Activated naive CD8-positive, alpha-beta T cell treated with anti-CD3 and anti-CD28 coated beads, Interleukin-2, amount 50 U/mL, for 16 hours (primary cell): ENCODE measurements at regions not wholly inside any gene's neighbourhood (a gene's known extent, or its start where the extent isn't known, plus 50 kb on each side); places are given as distances from the start of the nearest gene placed in this dataset.

Experiments used
- DNase-seq: peaks from one replicate; pipeline ENCODE4 v3.0.0-alpha.2; 2020; ENCODE audit warnings: low read depth, low spot score

DNA sequence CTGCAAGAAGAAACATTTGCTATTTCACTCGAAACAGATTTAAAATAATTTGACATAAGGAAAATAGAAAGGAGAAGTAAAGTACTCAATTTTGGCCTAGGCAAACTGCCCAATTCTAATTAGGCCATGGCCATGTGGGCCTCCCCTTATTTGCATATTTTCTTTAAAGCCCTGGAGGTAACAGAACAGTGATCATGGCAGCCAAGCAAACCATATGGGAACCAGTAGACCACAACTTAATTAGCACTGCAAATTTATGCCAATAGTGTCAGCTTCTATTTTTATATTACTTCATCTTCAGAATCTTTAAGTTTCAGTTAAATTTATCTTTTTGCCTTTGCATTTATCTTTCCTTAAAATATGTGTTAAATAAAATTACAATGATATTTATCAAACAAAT, 63.3 kb upstream of the THSD7A start:
- no peak for DNase-seq

GRCh38 chr7:11896663-11897062, 64.7 kb upstream of the THSD7A start:
- DNase-seq: no peak

DNA sequence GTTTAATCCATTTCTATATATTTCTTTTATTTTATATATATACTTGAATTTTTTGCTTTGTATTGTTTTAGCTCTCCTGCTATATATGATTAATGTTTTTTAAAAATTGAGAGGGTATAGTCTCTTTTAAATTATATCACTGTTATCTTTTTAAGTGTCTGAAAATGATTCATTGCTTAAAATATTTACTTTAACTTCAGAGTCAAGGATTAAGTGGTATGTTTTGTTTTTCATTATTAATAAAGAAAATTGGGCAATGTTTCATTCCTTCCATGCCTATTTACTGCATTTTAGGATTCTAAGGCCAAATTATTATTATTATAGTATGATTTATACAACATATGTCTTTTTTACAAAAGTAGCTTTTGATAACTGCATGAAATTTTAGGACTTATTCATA, 67.2 kb upstream of the THSD7A start:
- no peak for DNase-seq

- DNase-seq: no peak
Measured at GRCh38 chr7:11910253-11910652, 78.3 kb upstream of the THSD7A start.

GRCh38 chr7:11911900-11912299, 79.9 kb upstream of the THSD7A start:
- no peak for DNase-seq

GRCh38 chr7:11914645-11915044, 82.6 kb upstream of the THSD7A start:
- no peak for DNase-seq

DNA sequence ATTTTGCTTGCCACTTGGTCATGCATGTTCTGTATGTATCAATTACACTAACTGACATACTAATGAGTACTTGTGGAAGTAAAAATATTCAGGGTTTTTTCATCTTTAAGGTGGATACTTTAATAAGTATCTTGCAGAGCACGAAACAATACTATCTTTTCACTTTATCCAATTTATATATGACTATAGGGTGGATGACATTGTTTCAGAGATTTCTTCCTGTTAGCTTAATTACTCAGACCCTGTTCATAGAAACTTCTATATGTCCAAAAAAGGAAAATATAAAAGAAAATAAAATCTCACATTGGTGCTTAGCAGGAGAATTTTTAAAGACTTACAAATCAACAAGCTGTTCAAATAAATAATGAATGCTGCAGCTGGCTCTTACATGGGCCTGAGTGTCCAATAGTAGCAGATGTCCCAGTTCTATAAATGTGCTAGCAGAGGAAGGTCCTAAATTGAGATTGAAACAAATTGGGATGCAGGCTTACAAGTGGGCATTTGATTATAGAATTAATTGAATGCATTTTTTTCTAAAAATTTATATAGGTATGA, 91.5 kb upstream of the THSD7A start:
- DNase-seq: no peak

GRCh38 chr7:11931307-11931706, 99.3 kb upstream of the THSD7A start:
- no peak for DNase-seq

GRCh38 chr7:11934796-11935195, 102.8 kb upstream of the THSD7A start:
- DNase-seq: no peak

- no peak for DNase-seq
Measured at GRCh38 chr7:11935905-11936304, 103.9 kb upstream of the THSD7A start.

DNA sequence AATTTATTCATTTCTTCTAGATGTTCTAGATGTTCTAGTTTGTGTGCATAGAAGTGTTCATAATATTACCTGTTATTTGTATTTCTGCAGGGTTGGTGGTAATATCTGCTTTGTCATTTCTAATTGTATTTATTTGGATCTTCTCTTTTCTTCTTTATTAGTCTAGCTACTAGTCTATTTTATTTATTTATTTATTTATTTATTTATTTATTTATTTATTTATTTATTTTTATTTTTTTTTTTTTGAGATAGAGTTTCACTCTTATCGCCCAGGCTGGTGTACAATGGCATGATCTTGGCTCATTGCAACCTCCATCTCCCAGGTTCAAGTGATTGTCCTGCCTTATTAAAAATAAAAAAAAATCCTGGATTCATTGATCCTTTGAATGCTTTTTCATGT, 114.8 kb upstream of the THSD7A start:
- DNase-seq: no peak

DNA sequence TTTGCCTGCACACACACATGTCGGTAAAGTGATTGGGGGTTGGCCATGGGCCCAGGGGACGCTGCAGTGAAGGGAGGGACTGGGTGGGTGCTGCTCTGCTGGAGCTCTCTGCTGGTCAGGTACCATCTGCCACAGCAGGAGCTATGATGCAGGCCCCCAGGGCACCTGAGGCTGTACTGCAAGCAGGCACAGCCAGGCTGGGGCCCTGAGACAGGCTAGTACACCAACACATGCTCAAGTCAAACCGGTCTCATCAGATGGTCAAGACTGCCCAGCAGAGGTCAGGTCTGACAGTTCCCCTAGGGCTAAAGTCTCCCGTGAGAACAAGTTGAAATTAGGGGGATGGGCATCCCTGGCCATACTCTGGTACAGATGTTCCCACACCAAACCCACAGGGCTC, 118.3 kb upstream of the THSD7A start:
- no peak for DNase-seq

DNA sequence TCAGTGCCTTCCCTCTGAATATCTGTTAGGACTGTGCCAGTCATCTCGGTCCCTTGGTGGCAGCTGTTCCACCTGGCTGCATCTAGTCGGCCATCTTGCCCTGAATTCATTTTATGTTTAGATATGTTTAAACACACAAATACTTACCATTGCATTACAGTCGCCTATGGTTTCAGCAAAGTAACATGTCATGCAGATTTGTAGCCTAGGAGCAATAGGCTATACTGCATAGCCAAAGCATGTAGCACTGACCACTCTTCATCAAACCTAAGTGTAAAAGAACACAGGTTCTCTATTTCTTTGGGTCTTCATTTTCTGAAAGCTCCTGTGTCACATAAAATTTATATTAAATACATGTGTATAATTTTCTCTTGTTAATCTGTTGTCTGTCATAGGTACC, 118.9 kb upstream of the THSD7A start:
- DNase-seq: no peak

DNA sequence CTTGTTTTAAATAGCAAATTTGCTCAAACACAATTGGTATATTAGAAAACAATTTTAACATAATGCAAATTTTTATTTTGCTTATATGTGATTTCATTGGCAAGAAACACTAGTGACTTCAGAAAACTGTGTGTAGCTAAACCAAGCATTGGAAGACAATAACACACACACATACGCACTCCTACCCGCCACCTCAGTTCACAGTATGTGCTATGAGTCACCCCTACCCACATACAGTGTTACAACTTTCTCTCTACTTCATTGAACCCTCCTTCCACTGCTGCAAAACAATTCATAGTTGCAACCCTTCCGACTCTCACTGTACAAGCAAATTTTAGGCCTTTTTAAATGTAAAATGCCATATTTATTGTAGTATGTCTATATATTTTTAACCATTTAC, 119.9 kb upstream of the THSD7A start:
- no peak for DNase-seq

DNA sequence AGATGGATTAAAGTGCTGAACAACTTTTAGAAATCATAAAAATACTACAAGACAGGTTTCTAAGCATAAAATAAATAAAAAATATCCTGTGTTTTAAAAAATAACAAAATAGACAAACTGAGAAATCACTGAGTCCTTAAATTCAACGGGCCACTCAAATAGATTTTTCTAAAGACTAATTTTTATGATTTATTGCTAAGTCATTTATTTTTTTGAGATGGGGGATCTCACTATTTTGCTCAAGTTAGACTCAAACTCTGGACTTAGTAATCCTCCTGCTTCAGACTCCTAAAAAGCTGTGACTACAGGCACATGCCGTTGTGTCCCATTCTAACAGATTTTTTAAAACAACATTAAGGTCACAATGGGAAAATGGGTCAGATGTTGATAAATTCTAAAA, 121.0 kb upstream of the THSD7A start:
- no peak for DNase-seq

DNA sequence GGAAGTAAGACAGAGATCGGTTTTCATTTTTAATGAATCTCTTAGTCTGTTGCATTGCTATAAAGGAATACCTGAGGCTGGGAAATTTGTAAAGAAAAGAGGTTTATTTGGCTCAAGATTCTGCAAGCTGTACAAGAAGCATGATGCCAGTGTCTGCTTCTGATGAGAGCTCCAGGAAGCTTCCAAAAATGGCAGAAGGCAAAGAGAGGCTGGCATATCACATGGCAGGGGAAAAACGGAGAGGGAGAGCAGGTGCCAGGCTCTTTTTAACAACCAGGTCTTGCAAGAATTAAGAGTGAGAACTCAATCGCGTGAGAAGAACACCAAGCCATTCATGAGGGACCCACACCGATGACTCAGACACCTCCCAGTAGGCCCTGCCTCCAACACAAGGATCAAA, 125.0 kb upstream of the THSD7A start:
- no peak for DNase-seq

DNA sequence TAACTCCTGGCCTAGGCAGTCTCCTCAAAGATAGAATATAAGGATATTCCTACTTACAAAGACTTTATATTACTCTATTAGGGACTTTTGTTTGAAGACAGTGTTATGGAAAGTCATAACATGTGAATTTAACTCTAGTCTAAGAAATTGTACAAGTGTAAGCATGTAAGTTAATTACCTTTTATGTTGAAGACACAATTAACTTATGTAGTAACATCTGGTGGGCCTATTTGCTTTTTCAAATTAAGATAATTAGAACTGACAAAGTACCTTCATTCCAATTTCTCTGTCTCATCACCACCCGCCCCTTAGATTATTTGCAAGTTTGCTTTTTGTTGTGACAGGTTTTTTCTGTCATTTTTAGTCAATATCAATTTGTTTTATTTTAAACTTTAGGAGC, 126.0 kb upstream of the THSD7A start:
- DNase-seq: no peak

DNA sequence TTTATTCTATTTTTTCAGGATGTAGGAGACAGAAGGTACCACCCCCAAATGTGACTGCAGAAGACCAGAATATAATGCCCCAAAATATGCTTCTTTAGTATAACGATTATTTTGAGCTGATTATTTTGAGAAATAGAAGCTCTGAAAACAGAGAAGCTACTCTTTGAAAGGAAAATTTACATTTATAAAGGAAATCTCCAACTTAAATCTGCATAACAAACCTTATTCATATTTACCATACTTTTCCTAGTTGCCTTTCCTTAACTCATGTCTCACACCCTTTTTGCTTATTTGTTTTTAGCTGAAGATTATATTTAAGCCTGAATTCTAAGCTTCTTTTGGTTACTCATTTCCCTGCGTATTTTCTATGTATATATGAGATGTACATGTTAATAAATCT, 127.1 kb upstream of the THSD7A start:
- no peak for DNase-seq

DNA sequence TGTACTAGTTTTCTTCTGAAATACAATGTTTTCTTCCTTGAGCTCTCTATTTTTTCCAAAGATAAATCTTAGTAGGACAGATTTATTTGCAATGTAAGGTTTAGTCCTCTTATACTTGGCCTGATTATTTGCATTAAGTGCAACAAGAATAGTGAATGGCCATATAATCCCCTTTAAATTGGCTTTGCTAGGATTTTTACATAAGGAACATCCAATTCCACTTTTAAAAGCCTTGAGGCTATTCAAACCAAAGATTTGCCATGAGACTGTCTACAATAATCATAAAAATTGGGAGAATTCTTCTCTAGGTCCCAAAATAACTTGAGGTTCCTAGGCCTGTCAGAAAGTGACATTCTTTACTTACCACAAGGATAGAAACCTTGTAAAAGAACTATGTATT, 128.6 kb upstream of the THSD7A start:
- no peak for DNase-seq

DNA sequence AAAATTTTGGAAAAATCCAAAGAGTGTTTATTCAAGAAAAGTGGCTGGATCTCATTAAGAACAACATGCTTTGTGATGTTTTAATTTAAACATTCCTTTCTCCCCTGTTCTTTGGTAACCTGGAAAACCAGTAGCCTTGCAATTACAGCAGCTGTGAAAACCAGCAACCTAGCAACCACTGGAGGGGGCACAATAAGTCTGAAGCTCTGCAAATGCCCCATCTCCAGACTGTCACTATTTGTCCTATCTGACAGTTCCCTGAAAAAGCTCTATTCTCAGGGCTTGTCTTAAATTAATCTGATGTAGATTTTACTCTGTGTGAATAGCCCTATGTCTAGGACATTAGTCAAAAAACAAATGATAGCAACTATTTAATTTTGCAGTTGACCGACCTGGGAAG, 137.6 kb upstream of the THSD7A start:
- DNase-seq: no peak

GRCh38 chr7:11970132-11970531, 138.1 kb upstream of the THSD7A start:
- DNase-seq: no peak

- DNase-seq: no peak
Measured at GRCh38 chr7:11985376-11985775, 153.4 kb upstream of the THSD7A start.

GRCh38 chr7:11985971-11986370, 154.0 kb upstream of the THSD7A start:
- no peak for DNase-seq

DNA sequence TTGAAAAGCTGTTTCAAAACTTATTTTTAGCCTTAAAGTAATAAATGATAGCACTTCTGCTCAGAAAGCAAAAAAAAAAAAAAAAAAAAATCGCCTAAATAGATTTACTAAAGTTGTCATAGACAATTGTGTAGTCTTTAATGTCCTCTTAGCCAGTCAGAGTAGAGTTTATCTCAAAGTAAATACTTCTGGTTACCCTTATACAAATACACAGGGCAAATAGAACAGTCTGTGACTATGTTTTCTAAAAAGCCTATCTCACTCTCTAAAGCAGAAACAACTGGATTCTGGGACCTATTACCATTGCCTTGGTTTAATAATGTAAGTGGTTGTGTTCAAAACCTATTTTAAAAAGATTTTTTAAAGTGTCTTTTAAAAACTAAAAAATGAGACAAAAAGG, 156.2 kb upstream of the THSD7A start:
- DNase-seq: no peak

DNA sequence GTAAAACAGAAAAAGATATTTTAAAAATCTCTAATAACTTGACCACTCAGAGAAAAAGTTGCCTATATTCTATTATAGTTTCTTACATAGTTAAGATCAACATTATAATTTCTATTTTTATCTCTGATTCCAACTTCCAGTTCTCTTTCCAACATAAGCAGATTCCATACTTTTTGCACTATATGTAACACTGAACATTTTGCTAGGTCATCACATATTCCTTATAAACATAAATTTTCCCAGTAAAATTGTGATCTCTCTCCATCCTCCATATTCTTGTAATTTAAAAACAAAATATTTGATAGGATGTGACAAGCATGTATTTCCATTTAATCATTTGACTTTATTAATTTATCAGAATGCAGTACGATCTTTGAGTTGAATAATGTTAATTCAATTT, 170.4 kb upstream of the THSD7A start:
- no peak for DNase-seq
